ENCODE measurements at regions not wholly inside any gene's neighbourhood (a gene's known extent, or its start where the extent isn't known, plus 50 kb on each side); places are given as distances from the start of the nearest gene placed in this dataset.

GRCh38 chr1:218108034-218108433 is 177.1 kb upstream of the RRP15 start:
- no peak for TF ChIP-seq CTCF (IDR thresholded peaks at IDR 0.05)
- H3K9me3 Mint-ChIP-seq, result peaks cover 2% of the 10 kb centered on the region
- no peaks in the 10 kb centered on the region for H3K27me3 Mint-ChIP-seq
- Histone ChIP-seq H3K27me3 (ENCODE audit: control insufficient read depth in 1 of 2, insufficient read depth in 2 of 2, low read length in 2 of 2) (no peaks in the 10 kb centered on the region), H3K36me3 (ENCODE audit: insufficient read depth, low read length) (no peaks in the 10 kb centered on the region), H3K9me3 (ENCODE audit: control insufficient read depth in 1 of 2, insufficient read depth in 1 of 2, low read length in 2 of 2) (peaks cover 0 to 3% of the 10 kb centered on the region in 2 experiments), H3K27ac (ENCODE audit: low read depth in 1 of 2, low read length in 2 of 2) (no peak overlapping the region), H3K4me3 (ENCODE audit: low read length) (no peak overlapping the region), H3K4me1 (ENCODE audit: insufficient read depth, low read length) (no peaks in the 10 kb centered on the region)
- CTCF ChIA-PET, result no interaction called here
- H3K4me3 Mint-ChIP-seq, result no peak overlapping the region
- H3K36me3 Mint-ChIP-seq (ENCODE audit: low read depth), result no peaks in the 10 kb centered on the region
- ATAC-seq (ENCODE audit: poor library complexity) (no peak), DNase-seq (no peak)
- intact Hi-C loops (cut with DNase I, micrococcal nuclease), result no loop called here
- POLR2A ChIA-PET, result no interaction called here
- H3K4me1 Mint-ChIP-seq (ENCODE audit: low read depth), result no peaks in the 10 kb centered on the region
- no peak overlapping the region for H3K27ac Mint-ChIP-seq

- no peak for DNase-seq
- Mint-ChIP-seq H3K36me3 (ENCODE audit: low read depth) (no peaks in the 10 kb centered on the region), H3K4me3 (no peak overlapping the region), H3K27me3 (no peaks in the 10 kb centered on the region), H3K27ac (no peak overlapping the region), H3K9me3 (peaks cover 14% of the 10 kb centered on the region), H3K4me1 (ENCODE audit: low read depth) (no peaks in the 10 kb centered on the region)
- Histone ChIP-seq H3K4me1 (ENCODE audit: insufficient read depth, low read length) (no peaks in the 10 kb centered on the region), H3K36me3 (ENCODE audit: insufficient read depth, low read length) (no peaks in the 10 kb centered on the region), H3K27ac (ENCODE audit: low read depth in 1 of 2, low read length in 2 of 2) (no peak overlapping the region), H3K9me3 (ENCODE audit: control insufficient read depth in 1 of 2, insufficient read depth in 1 of 2, low read length in 2 of 2) (no peaks in the 10 kb centered on the region), H3K27me3 (ENCODE audit: control insufficient read depth in 1 of 2, insufficient read depth in 2 of 2, low read length in 2 of 2) (no peaks in the 10 kb centered on the region), H3K4me3 (ENCODE audit: low read length) (no peak overlapping the region)
- intact Hi-C loops (cut with DNase I, micrococcal nuclease), result no loop called here
- no peak for TF ChIP-seq CTCF (IDR thresholded peaks at IDR 0.05)
- POLR2A ChIA-PET, result no interaction called here
- no peak for ATAC-seq (ENCODE audit: poor library complexity)
- CTCF ChIA-PET, result no interaction called here
Observed at GRCh38 chr1:218112862-218113261, 172.2 kb upstream of the RRP15 start.

GRCh38 chr1:218123968-218124367 is 161.1 kb upstream of the RRP15 start:
- H3K4me3 Mint-ChIP-seq, result no peak overlapping the region
- TF ChIP-seq CTCF (IDR thresholded peaks at IDR 0.05), result no peak
- H3K27ac ChIP-seq (ENCODE audit: low read depth in 1 of 2, low read length in 2 of 2), result no peak overlapping the region
- no peaks in the 10 kb centered on the region for H3K4me1 ChIP-seq (ENCODE audit: insufficient read depth, low read length)
- H3K27me3 Mint-ChIP-seq, result no peaks in the 10 kb centered on the region
- H3K9me3 ChIP-seq (ENCODE audit: control insufficient read depth in 1 of 2, insufficient read depth in 1 of 2, low read length in 2 of 2), result no peaks in the 10 kb centered on the region
- H3K27me3 ChIP-seq (ENCODE audit: control insufficient read depth in 1 of 2, insufficient read depth in 2 of 2, low read length in 2 of 2), result no peaks in the 10 kb centered on the region
- ATAC-seq (ENCODE audit: poor library complexity) (no peak), DNase-seq (no peak)
- ChIA-PET CTCF (no interaction called here), POLR2A (no interaction called here)
- H3K36me3 Mint-ChIP-seq (ENCODE audit: low read depth), result no peaks in the 10 kb centered on the region
- no peaks in the 10 kb centered on the region for H3K36me3 ChIP-seq (ENCODE audit: insufficient read depth, low read length)
- H3K27ac Mint-ChIP-seq, result no peak overlapping the region
- intact Hi-C loops (cut with DNase I, micrococcal nuclease), result no loop called here
- peaks cover 1% of the 10 kb centered on the region for H3K9me3 Mint-ChIP-seq
- no peaks in the 10 kb centered on the region for H3K4me1 Mint-ChIP-seq (ENCODE audit: low read depth)
- no peak overlapping the region for H3K4me3 ChIP-seq (ENCODE audit: low read length)

All from CD4-positive, alpha-beta T cell (primary cell).